Mucosa of stomach (tissue), 1 donor: ENCODE measurements at regions not wholly inside any gene's neighbourhood (a gene's known extent, or its start where the extent isn't known, plus 50 kb on each side); places are given as distances from the start of the nearest gene placed in this dataset.

Experiments used
- H3K27me3 ChIP-seq: one replicate; pipeline ENCODE4 v1.7.0; 2013; ENCODE audit warnings: mild to moderate bottlenecking, low read length; ENCODE audit not compliant: control insufficient read depth, insufficient read depth
- H3K36me3 ChIP-seq: one replicate; pipeline ENCODE4 v1.7.0; 2013; ENCODE audit warnings: low read length; ENCODE audit not compliant: control insufficient read depth, insufficient read depth
- H3K4me1 ChIP-seq: one replicate; pipeline ENCODE4 v1.7.0; 2013; ENCODE audit warnings: mild to moderate bottlenecking, low read length; ENCODE audit not compliant: control insufficient read depth, insufficient read depth
- H3K4me3 ChIP-seq: one replicate; pipeline ENCODE4 v1.7.0; 2013; ENCODE audit warnings: low read length
- H3K9ac ChIP-seq: one replicate; pipeline ENCODE4 v1.7.0; 2013; ENCODE audit warnings: mild to moderate bottlenecking, low read length, moderate library complexity
- H3K9me3 ChIP-seq: one replicate; pipeline ENCODE4 v1.7.0; 2013; ENCODE audit warnings: mild to moderate bottlenecking, low read length, moderate library complexity; ENCODE audit not compliant: control insufficient read depth
- donor health status: Pancreatic carcinoma.

DNA sequence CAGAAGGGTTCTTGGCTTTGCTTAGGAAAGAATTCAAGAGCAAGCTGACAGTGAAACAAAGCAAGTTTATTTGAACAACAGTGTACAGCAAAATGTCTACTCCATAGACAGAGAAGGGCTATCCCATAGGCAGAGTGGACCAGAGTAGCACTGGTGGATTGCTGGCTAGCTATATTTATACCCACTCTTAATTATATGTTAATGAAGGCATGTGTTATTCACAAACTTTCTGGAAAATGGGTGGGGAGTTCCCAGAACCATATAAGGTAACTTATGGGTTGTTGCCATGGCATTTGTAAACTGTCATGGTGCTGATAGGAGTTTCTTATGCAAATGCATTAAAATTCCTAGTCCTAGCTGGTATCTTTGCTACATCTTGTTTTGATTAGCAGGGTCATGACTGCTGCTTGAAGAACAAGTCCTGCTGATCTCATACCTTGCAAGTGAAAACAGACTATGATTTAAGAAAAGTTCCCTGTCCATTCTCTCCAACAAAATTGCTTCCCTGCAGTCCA, 330.5 kb downstream of the BUD13 start:
- Histone ChIP-seq H3K9ac (no peak overlapping the region), H3K4me1 (peaks cover 24% of the 10 kb centered on the region), H3K4me3 (no peak overlapping the region), H3K36me3 (no peaks in the 10 kb centered on the region), H3K27me3 (no peaks in the 10 kb centered on the region), H3K9me3 (no peaks in the 10 kb centered on the region)

- H3K4me1 ChIP-seq = no peaks in the 10 kb centered on the region
- H3K9me3 ChIP-seq = no peaks in the 10 kb centered on the region
- no peaks in the 10 kb centered on the region for H3K36me3 ChIP-seq
- no peak overlapping the region for H3K4me3 ChIP-seq
- H3K27me3 ChIP-seq = peaks cover 9% of the 10 kb centered on the region
- no peak overlapping the region for H3K9ac ChIP-seq
These were observed 333.5 kb downstream of the BUD13 start for GRCh38 chr11:116439361-116439677.

GRCh38 chr11:116438651-116439360, 334.0 kb downstream of the BUD13 start:
- no peaks in the 10 kb centered on the region for H3K36me3 ChIP-seq
- peaks cover 9% of the 10 kb centered on the region for H3K27me3 ChIP-seq
- no peak overlapping the region for H3K4me3 ChIP-seq
- H3K4me1 ChIP-seq = no peaks in the 10 kb centered on the region
- H3K9ac ChIP-seq = no peak overlapping the region
- H3K9me3 ChIP-seq = no peaks in the 10 kb centered on the region

DNA sequence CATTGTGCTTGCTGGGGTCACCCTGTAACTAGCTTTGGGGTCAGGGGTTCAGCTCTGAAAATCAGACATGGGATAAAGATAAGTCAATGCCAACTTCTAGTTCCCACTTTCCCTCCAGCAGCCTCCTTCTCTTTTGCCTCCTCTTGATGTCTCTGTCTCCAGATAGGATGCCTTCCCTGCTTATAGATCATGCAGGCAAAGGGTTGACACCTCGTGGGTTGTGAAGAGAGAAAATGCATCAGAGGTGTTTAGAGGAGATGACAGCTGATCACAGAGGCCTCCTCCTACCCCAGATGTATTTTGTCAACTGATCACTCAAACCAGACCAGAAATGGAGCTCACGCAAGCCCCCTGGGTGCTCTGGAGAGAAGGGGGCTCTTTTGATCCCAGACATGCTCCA, 337.8 kb downstream of the BUD13 start:
- Histone ChIP-seq H3K9me3 (no peaks in the 10 kb centered on the region), H3K9ac (no peak overlapping the region), H3K4me3 (no peak overlapping the region), H3K36me3 (no peaks in the 10 kb centered on the region), H3K27me3 (peaks cover 11% of the 10 kb centered on the region), H3K4me1 (no peaks in the 10 kb centered on the region)

DNA sequence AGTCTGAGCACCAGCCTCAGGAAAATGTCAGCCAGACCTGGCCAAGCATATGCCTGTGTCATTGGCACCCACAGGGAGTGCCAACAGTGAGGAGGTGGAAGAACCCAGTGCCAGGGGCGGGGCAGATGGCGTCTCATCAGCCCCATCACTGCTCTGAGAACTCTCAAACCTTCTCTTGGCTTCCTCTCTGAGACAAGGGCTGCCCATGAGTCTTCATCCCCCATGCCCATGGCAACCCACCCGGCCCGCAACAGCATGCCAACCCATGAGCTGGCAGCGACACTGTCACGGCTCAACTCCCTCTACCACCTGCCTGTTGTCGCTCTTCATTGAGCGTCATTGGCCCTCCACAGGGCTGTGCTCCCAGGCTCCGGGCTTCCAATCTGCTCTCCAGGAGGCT, 340.5 kb downstream of the BUD13 start:
- H3K9me3 ChIP-seq = no peaks in the 10 kb centered on the region
- H3K9ac ChIP-seq = no peak overlapping the region
- peaks cover 6% of the 10 kb centered on the region for H3K4me1 ChIP-seq
- no peaks in the 10 kb centered on the region for H3K36me3 ChIP-seq
- H3K27me3 ChIP-seq = peaks cover 11% of the 10 kb centered on the region
- H3K4me3 ChIP-seq = no peak overlapping the region

DNA sequence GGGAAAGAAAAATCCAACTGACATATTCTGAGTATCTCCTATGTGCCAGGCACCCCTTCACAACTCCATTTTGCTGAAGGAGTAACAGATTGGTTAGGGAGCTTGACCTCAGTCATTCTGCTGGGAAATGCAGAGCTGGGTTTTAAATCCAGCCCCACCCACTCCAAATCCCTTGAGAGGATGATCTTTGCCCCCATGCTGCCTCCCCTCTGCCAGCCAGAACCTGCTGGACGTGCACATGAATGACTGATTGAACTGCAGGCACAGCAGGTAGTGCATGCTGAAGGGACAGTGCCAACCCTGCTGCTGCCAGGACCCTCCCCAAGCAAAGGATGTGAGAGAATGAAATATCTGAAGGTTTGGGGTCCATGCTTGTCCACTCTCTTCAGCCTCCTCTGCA, 340.9 kb downstream of the BUD13 start:
- H3K27me3 ChIP-seq = peaks cover 11% of the 10 kb centered on the region
- H3K4me1 ChIP-seq = peaks cover 7% of the 10 kb centered on the region
- H3K36me3 ChIP-seq = no peaks in the 10 kb centered on the region
- H3K4me3 ChIP-seq = no peak overlapping the region
- H3K9me3 ChIP-seq = no peaks in the 10 kb centered on the region
- no peak overlapping the region for H3K9ac ChIP-seq

DNA sequence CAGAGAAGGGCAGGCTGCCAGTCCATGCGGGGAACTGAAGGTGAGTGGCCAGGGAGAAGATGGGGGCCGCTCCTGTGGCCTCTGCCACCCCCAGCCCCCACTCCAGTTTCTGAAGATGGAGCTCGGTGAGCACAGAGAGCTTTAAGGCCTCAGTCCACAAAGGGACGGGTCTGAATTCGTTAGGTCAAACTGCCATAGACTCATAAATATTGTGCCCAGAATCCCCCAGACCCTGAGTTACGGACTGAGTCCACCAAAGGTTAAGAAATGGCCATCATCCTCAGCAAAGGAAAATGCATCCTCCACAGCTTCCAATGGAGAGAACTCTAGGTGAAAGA, 344.2 kb downstream of the BUD13 start:
- Histone ChIP-seq H3K4me1 (peaks cover 7% of the 10 kb centered on the region), H3K27me3 (peaks cover 8% of the 10 kb centered on the region), H3K9me3 (no peaks in the 10 kb centered on the region), H3K9ac (no peak overlapping the region), H3K36me3 (no peaks in the 10 kb centered on the region), H3K4me3 (no peak overlapping the region)

GRCh38 chr11:116427903-116428637, 344.7 kb downstream of the BUD13 start:
- Histone ChIP-seq H3K9ac (no peak overlapping the region), H3K4me1 (peaks cover 7% of the 10 kb centered on the region), H3K4me3 (no peak overlapping the region), H3K36me3 (no peaks in the 10 kb centered on the region), H3K27me3 (peaks cover 13% of the 10 kb centered on the region), H3K9me3 (no peaks in the 10 kb centered on the region)

DNA sequence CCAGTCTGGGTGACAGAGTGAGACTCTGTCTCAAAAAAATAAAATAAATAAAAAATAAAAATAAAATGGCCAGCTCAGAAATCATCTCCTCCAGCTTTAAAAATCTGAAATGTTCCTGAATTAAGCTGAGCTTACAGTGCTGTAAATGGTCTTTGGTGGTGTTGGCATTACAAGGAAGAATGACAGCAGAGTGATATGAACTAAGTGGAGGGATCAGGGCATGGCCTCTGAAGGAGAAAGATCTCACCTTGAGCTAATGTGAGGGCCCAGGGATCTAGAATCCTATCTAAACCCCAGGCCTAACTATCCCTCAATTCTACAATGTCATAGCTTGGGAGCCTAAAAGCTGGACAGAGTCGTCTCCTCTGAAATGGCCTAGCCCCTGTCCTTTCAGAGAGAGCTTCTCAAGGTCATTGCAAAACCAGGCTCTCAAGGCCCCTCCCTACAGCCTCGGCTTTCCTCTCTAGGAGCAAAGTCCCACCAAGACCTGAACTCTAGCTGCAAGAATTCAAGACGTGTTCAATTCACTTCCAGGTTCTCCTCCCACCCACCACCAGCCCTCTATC, 345.4 kb downstream of the BUD13 start:
- Histone ChIP-seq H3K9ac (no peak overlapping the region), H3K4me3 (no peak overlapping the region), H3K9me3 (no peaks in the 10 kb centered on the region), H3K27me3 (peaks cover 13% of the 10 kb centered on the region), H3K4me1 (peaks cover 8% of the 10 kb centered on the region), H3K36me3 (no peaks in the 10 kb centered on the region)

GRCh38 chr11:116426761-116427160, 346.0 kb downstream of the BUD13 start:
- no peaks in the 10 kb centered on the region for H3K9me3 ChIP-seq
- H3K9ac ChIP-seq = no peak overlapping the region
- peaks cover 17% of the 10 kb centered on the region for H3K27me3 ChIP-seq
- no peak overlapping the region for H3K4me3 ChIP-seq
- no peaks in the 10 kb centered on the region for H3K36me3 ChIP-seq
- peaks cover 14% of the 10 kb centered on the region for H3K4me1 ChIP-seq

DNA sequence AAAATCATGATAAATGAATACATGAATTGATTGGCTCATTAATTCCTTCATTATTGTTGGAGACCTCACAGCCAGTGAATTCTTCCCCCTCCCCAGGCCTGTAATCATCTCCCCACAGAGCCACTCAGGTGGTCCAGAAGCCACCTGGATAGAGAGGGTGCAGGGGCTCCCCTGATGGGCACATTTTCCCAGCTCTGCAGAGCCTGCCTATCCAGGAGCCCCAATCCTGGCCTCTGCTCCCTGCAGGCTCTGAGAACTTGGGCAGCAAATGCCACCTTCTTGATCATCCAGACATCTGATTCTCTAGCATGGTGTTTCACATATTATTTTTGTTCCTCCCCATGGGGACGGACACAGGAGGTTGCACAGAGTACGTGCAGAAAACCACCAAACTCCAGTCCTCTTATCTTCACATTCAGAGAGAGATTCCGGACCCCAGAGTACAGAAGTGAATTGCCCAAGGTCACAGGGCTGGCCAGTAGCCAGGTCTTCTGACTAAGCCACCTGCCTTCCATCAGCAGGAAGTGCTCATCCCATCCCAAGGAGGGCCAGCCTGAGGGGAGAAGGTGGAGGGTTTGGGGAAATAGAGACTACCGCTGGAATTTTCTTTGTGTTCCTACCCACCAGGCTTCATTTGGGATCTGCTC, 348.0 kb downstream of the BUD13 start:
- H3K27me3 ChIP-seq = peaks cover 23% of the 10 kb centered on the region
- no peaks in the 10 kb centered on the region for H3K9me3 ChIP-seq
- H3K36me3 ChIP-seq = no peaks in the 10 kb centered on the region
- peaks cover 31% of the 10 kb centered on the region for H3K4me1 ChIP-seq
- no peak overlapping the region for H3K4me3 ChIP-seq
- no peak overlapping the region for H3K9ac ChIP-seq

GRCh38 chr11:116422956-116423600, 349.7 kb downstream of the BUD13 start:
- peaks cover 31% of the 10 kb centered on the region for H3K4me1 ChIP-seq
- no peaks in the 10 kb centered on the region for H3K36me3 ChIP-seq
- no peak overlapping the region for H3K9ac ChIP-seq
- H3K27me3 ChIP-seq = peaks cover 23% of the 10 kb centered on the region
- H3K9me3 ChIP-seq = no peaks in the 10 kb centered on the region
- H3K4me3 ChIP-seq = no peak overlapping the region
